HG02885 (cell line): ENCODE measurements at regions not wholly inside any gene's neighbourhood (a gene's known extent, or its start where the extent isn't known, plus 50 kb on each side); places are given as distances from the start of the nearest gene placed in this dataset.
"Not testable (repeated sequence)": the region's sequence is repeated elsewhere in the genome, so short reads cannot be mapped to it uniquely, and the experiment has no call there.

ENCODE experiments used
- ATAC-seq: cut with Tn5 transposase; IDR thresholded peaks from one replicate; pipeline ENCODE4 v1.9.1; 2021; ENCODE audit warnings: mild to moderate bottlenecking; ENCODE audit not compliant: unreplicated experiment, poor library complexity

GRCh38 chr9:67162827-67163226 is 170.5 kb upstream of the SPATA31A3 start:
- ATAC-seq, result not testable (repeated sequence)

DNA sequence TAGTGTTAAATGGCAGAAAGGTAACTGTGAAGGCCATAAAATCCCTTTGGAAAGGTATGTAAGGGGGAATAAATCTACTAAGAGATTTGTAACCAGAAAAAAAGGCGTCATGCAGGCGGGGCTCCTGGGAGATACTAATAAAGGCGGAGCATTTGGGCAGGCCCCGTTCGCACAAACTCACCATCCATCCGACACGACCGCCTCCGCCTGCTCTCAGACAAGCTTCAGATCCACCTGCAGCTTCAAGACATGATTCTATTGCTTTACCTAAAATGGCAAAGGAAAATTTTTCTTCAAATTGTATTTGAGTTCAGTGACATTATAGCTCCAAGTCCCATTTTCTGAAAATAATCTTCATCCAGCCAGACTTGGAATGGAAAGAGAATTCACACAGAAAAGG is 162.9 kb upstream of the SPATA31A3 start:
- not testable (repeated sequence) for ATAC-seq

DNA sequence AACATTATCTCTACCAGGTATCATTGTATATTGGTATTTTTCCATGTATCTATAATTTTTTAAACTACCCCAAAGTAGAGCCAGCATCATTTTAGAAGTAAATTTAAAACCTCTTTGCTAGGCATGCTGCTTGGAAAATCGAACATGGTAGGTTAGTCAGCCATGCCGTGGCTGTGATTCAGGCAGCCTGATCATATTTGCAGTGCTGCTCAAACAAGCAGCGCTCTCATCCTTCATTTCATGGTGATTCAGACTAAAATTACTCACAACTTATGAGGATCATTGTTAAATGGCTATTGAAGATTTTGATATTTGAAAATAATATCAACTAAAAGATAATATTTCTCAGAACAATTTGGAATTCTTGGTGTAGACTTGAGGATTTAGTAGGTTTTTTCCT is 161.2 kb upstream of the SPATA31A3 start:
- ATAC-seq, result not testable (repeated sequence)

DNA sequence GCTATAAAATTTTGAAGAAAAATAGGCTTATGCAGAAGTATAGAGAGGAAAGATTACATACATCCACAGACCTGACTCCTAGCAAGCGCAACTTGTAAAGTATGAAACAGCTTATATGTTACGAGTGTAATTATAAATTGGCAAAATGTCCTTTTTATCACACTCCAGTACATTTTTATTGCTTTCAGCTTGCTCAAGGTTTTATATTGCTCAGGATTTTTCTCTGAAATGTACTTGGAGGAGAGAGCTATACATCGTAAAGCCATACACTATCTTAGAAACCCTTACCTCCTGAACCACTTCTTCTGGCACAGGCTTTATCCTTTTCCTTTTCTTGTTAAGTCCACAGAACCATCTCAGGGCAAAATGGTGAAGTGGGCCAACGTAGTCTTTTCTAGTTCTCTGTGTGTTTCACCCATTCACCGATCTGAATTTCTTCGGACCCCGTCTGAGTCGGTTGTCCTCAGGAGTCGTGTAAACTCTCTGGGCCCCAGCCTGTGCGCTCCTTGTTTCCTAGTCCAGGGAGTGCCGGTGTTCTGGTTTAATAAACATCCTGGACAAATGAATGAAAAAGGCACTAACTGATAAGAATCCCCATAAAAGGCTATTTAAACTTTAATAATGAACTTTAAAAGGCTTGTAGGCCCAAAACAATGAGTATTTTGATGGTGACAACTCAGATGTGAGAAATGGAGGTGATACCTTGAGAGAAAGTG is 150.2 kb upstream of the SPATA31A3 start:
- not testable (repeated sequence) for ATAC-seq

GRCh38 chr9:67136376-67136775 is 144.0 kb upstream of the SPATA31A3 start:
- not testable (repeated sequence) for ATAC-seq

DNA sequence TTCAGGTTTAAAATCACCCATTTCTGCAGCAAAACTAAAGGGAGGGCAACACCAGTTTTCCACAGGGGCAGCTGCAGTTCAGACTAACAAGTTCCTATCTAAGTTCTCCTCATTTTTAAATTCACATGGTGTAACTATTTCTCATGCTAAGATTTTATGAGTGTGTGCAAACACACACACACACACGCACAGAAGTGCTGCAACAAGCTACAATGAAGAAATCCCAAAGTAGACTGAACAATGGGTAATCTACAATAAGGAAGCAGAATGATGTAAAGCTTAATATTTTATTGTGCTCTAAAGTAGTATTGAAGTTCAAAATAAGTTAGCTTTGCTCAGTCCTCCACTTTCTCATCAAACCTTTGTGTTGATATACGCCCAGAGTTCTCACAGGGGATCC is 140.8 kb upstream of the SPATA31A3 start:
- not testable (repeated sequence) for ATAC-seq

DNA sequence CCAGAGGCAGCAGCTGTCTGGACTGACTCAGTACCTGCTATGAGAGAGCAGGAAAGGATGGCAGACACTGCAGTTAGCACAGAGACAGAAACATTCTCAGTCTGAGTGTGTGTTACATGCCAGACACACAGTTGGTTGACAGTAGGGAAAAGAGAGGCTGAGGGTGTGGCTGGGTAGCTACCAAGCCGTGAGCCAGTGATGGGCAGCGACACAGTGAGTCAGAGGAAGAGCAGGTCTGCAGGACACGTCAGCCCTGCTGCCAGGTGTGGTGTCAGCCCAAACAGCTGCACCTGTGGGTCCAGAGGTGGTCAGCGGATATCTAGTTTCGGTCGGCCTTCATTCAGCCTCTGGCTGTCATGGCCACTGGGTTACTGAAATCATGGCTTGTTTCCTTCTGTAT is 124.4 kb upstream of the SPATA31A3 start:
- ATAC-seq, result not testable (repeated sequence)

- ATAC-seq, result not testable (repeated sequence)
Measured at GRCh38 chr9:67112148-67112547, 119.8 kb upstream of the SPATA31A3 start.

- ATAC-seq, result not testable (repeated sequence)
Measured at GRCh38 chr9:67111733-67112132, 119.4 kb upstream of the SPATA31A3 start.

GRCh38 chr9:67109859-67110258 is 117.5 kb upstream of the SPATA31A3 start:
- ATAC-seq, result not testable (repeated sequence)

DNA sequence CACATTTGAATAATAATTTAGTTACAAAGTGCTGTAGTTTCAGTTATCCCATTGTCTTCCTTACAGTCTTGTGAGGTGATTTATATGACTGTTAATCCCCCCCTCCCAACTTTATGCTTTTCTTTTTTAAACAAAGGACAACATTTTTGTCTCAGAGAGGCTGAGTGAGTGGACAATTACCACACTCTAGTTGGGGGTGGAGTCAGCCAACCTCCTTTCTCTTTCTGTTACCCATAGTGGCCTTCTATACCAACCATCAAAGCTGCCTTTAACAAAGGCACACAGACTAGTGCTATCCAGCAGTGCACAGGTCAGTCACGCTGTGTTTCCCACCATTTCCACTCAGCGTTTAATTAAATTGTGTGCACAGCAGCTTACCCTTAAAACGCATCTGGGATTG is 114.3 kb upstream of the SPATA31A3 start:
- not testable (repeated sequence) for ATAC-seq

DNA sequence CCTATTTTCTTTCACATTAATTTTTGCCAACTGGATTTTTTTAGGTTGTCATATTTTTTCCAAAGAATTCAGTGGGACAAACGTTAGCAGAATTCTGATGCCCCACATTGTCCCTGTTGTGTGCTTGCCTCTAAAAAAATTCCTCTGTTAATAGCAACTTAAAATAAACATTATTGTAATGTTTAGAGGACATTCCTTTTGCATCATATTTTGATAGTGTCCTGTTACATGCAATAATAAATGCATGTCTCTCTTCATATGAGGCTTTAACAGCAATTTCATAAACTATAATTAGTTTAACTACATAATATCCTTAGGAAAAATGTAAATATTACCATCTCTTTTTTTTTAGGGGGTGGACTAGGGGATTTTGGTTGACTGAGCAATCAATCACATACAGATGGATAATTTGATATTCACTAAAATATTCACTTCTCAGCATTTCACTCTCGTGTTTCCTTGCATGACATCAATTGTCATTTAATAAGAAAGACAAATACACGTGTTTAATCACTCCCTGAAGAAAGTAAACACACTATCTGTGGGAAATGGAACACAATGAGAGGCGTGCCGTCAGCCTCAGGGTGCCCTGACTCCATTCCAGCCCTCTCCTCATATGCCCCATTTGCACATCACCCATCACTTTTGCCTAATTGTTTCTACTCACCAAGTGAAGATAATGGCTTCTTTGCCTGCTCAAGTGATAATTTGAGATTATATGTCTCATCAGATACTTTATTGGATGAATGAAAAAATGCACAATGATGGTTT is 110.3 kb upstream of the SPATA31A3 start:
- not testable (repeated sequence) for ATAC-seq

GRCh38 chr9:67091104-67091503 is 98.8 kb upstream of the SPATA31A3 start:
- not testable (repeated sequence) for ATAC-seq

GRCh38 chr9:67086862-67087261 is 94.5 kb upstream of the SPATA31A3 start:
- ATAC-seq, result not testable (repeated sequence)

DNA sequence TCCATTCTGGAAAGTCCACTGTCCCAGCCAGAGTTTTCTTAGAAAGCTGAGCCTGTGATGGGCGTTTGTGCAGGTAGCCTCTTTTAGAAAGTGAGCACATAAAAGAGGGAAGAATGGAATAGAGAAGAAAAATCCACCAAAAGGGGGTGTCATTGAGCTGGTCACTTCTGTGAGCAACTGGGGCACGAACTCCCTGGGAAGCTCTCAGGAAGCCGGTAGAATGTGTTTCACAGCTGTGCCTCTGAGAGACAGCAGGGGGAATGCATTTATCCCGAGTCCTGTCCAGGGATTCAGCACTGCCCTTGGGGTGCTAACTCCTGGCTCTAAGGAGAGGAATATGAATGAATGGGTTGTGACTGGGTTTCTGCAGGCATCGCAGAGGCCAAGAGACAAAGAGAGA is 73.8 kb upstream of the SPATA31A3 start:
- not testable (repeated sequence) for ATAC-seq

- not testable (repeated sequence) for ATAC-seq
Measured at GRCh38 chr9:67058898-67059715, 66.8 kb upstream of the SPATA31A3 start.
